Bronchial epithelial cell (primary cell): ENCODE measurements at regions not wholly inside any gene's neighbourhood (a gene's known extent, or its start where the extent isn't known, plus 50 kb on each side); places are given as distances from the start of the nearest gene placed in this dataset.

Source experiments
- DNase-seq: peaks from one replicate; pipeline ENCODE4 v3.0.0-alpha.2; 2010; ENCODE audit warnings: low read depth
- FAIRE-seq: peaks from 2 replicates; lab custom pipeline; 2011; peaks lifted over from hg19 to GRCh38; lab: Jason Lieb, UNC
- H3K27me3 ChIP-seq: 2 replicates; pipeline ENCODE4 v1.5.1; 2011; ENCODE audit warnings: low read length; ENCODE audit not compliant: control insufficient read depth, insufficient read depth
- H3K36me3 ChIP-seq: 2 replicates; pipeline ENCODE4 v1.5.1; 2011; ENCODE audit warnings: low read length; ENCODE audit not compliant: control insufficient read depth, insufficient read depth
- H3K4me3 ChIP-seq: 2 replicates; pipeline ENCODE4 v1.5.1; 2011; ENCODE audit warnings: mild to moderate bottlenecking, low read depth, low read length, control low read depth
- CTCF ChIP-seq: IDR thresholded peaks from 2 replicates; pipeline ENCODE4 v1.5.1; 2011; ENCODE audit warnings: mild to moderate bottlenecking, moderate library complexity, low read length, control low read depth, inconsistent platforms; ENCODE audit not compliant: insufficient read depth, severe bottlenecking

GRCh38 chr13:42412812-42413483 is 141.0 kb downstream of the AKAP11 start:
- Histone ChIP-seq H3K4me3 (no peak overlapping the region), H3K36me3 (no peaks in the 10 kb centered on the region), H3K27me3 (no peaks in the 10 kb centered on the region)
- FAIRE-seq, result no peak
- no peak for DNase-seq
- TF ChIP-seq CTCF, result no peak

GRCh38 chr13:42413484-42413815 is 141.5 kb downstream of the AKAP11 start:
- FAIRE-seq, result no peak
- Histone ChIP-seq H3K36me3 (no peaks in the 10 kb centered on the region), H3K4me3 (no peak overlapping the region), H3K27me3 (no peaks in the 10 kb centered on the region)
- no peak for TF ChIP-seq CTCF
- DNase-seq, result no peak

GRCh38 chr13:42417626-42418025 is 145.7 kb downstream of the AKAP11 start:
- FAIRE-seq, result no peak
- Histone ChIP-seq H3K4me3 (no peak overlapping the region), H3K36me3 (no peaks in the 10 kb centered on the region), H3K27me3 (peaks cover 3% of the 10 kb centered on the region)
- no peak for DNase-seq
- no peak for TF ChIP-seq CTCF

- DNase-seq (no peak), FAIRE-seq (no peak)
- Histone ChIP-seq H3K27me3 (peaks cover 3% of the 10 kb centered on the region), H3K36me3 (no peaks in the 10 kb centered on the region), H3K4me3 (no peak overlapping the region)
- no peak for TF ChIP-seq CTCF
Measured at GRCh38 chr13:42418184-42418583, 146.2 kb downstream of the AKAP11 start.

- peaks cover 3% of the 10 kb centered on the region for H3K27me3 ChIP-seq
- H3K4me3 ChIP-seq, result no peak overlapping the region
- no peak for FAIRE-seq
- DNase-seq, result no peak
- H3K36me3 ChIP-seq, result no peaks in the 10 kb centered on the region
- TF ChIP-seq CTCF, result no peak
Measured at GRCh38 chr13:42420304-42420703, 148.4 kb downstream of the AKAP11 start.

GRCh38 chr13:42422681-42423080 is 150.7 kb downstream of the AKAP11 start:
- FAIRE-seq (no peak), DNase-seq (no peak)
- Histone ChIP-seq H3K27me3 (peaks cover 3% of the 10 kb centered on the region), H3K36me3 (no peaks in the 10 kb centered on the region), H3K4me3 (no peak overlapping the region)
- TF ChIP-seq CTCF, result no peak
